ENCODE measurements at regions not wholly inside any gene's neighbourhood (a gene's known extent, or its start where the extent isn't known, plus 50 kb on each side); places are given as distances from the start of the nearest gene placed in this dataset.

GRCh38 chr5:117888688-117889087 is 1099.7 kb downstream of the DTWD2 start:
- H4K20me1 ChIP-seq (ENCODE audit: control insufficient read depth, insufficient read depth): no peaks in the 10 kb centered on the region
- FAIRE-seq (peak; percentile 75), ATAC-seq (peak; percentile 87), DNase-seq (ENCODE audit: low read depth, low spot score) (peak; percentile 27)
- H3K27me3 ChIP-seq (replicated peaks in 1 of 2; ENCODE audit: control insufficient read depth in 2 of 2, insufficient read depth in 2 of 2, low read length in 1 of 2): no peaks in the 10 kb centered on the region
- H2AFZ ChIP-seq (ENCODE audit: control insufficient read depth, low read depth, low read length): peak overlapping the region; percentile 52
- peak overlapping the region; percentile 43; the same call in 1 of the 2 replicates for H3K4me3 ChIP-seq
- no peaks in the 10 kb centered on the region for H3K36me3 ChIP-seq (ENCODE audit: control insufficient read depth in 2 of 2, insufficient read depth in 2 of 2, low read length in 1 of 2)
- TF ChIP-seq MTA2 (IDR thresholded peaks at IDR 0.05; ENCODE audit: low read depth) (no peak), IRF3 (IDR thresholded peaks at IDR 0.05) (no peak), IKZF1 (conservative IDR thresholded peaks at IDR 0.05) (no peak), PRDM15 (CRISPR knock-in tag; IDR thresholded peaks at IDR 0.05) (no peak), ZNF622 (IDR thresholded peaks at IDR 0.05) (no peak), SP1 (IDR thresholded peaks at IDR 0.05; ENCODE audit: low read depth, low read length) (no peak), NBN (IDR thresholded peaks at IDR 0.05) (no peak), YBX1 (IDR thresholded peaks at IDR 0.05) (no peak)
- TF ChIP-seq, protein P1, sequence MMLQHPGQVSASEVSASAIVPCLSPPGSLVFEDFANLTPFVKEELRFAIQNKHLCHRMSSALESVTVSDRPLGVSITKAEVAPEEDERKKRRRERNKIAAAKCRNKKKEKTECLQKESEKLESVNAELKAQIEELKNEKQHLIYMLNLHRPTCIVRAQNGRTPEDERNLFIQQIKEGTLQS (IDR thresholded peaks at IDR 0.05; ENCODE audit: borderline replicate concordance, extremely low read depth, low read depth, low read length): no peak
- H3K27ac ChIP-seq (ENCODE audit: control insufficient read depth, insufficient read depth): no peak overlapping the region
- ChIA-PET CTCF (interaction anchor here (0.6 to 1.2 kb wide), 5 partner anchors 12 to 873 kb away, joined by 3 to 5 read pairs (median 4); no protein-coding TSS in a partner anchor), POLR2A (no interaction called here), RAD21 (ENCODE audit: unreplicated experiment) (interaction anchor here (0.9 kb wide), 1 partner anchor 298 kb away, joined by 3 read pairs; no protein-coding TSS in a partner anchor), SMC1A (ENCODE audit: uncharacterized antibody, unreplicated experiment) (interaction anchor here (1.1 to 1.4 kb wide), 2 partner anchors 11 to 28 kb away, joined by 3 to 5 read pairs; no protein-coding TSS in a partner anchor)
- no peaks in the 10 kb centered on the region for H3K4me1 ChIP-seq (ENCODE audit: control insufficient read depth, insufficient read depth, low read length)
- H3K9me3 ChIP-seq (replicated peaks; ENCODE audit: control insufficient read depth, insufficient read depth, low read length): no peaks in the 10 kb centered on the region
- in situ Hi-C loops (cut with MboI) (no loop called here), intact Hi-C loops (cut with micrococcal nuclease; ENCODE audit: unreplicated experiment) (no loop called here)
- H3K9ac ChIP-seq (ENCODE audit: control insufficient read depth, insufficient read depth, low read length): no peak overlapping the region
- peak overlapping the region; percentile 60 for H3K4me2 ChIP-seq (ENCODE audit: control insufficient read depth, insufficient read depth)
- no peaks in the 10 kb centered on the region for H3K79me2 ChIP-seq (ENCODE audit: control insufficient read depth, insufficient read depth, low read length)
- no TSS peak for BruUV-seq (replicated peaks)
- 0% methylated on average over 2 of the region's 2 CpGs for WGBS (ENCODE audit: insufficient coverage, insufficient replicate concordance, low lambda C conversion rate, missing lambda C conversion rate)

Measured in GM12878 (cell line).